Aorta (tissue), 5 donors: ENCODE measurements at regions not wholly inside any gene's neighbourhood (a gene's known extent, or its start where the extent isn't known, plus 50 kb on each side); places are given as distances from the start of the nearest gene placed in this dataset.

Experiments used
- ATAC-seq: fragments of 200-7000 bp; cut with Tn5 transposase; one replicate; pipeline ENCODE4 v1.9.1; 2022; ENCODE audit warnings: moderate library complexity; ENCODE audit not compliant: low FRiP score
- DNase-seq, 2 donors: peaks; one replicate each; pipeline ENCODE4 v3.0.0-alpha.2; 2020
- H3K27ac ChIP-seq, 2 donors: one replicate each; pipeline ENCODE4 v1.5.1; 2013; ENCODE audit warnings: low read length in 2 of 2, mild to moderate bottlenecking in 2 of 2, moderate library complexity in 2 of 2, control low read depth in 1 of 2, inconsistent platforms in 1 of 2, low read depth in 1 of 2
- H3K27me3 ChIP-seq, 2 donors: one replicate each; pipeline ENCODE4 v1.6.1; 2013; ENCODE audit warnings: control low read depth in 1 of 2, low read length in 1 of 2, mild to moderate bottlenecking in 1 of 2, moderate library complexity in 1 of 2; ENCODE audit not compliant: insufficient read depth in 2 of 2, control insufficient read depth in 1 of 2
- H3K36me3 ChIP-seq, 2 donors: one replicate each; pipeline ENCODE4 v1.6.1; 2013; ENCODE audit warnings: control low read depth in 1 of 2, low read length in 1 of 2, mild to moderate bottlenecking in 1 of 2; ENCODE audit not compliant: insufficient read depth in 2 of 2, control insufficient read depth in 1 of 2
- H3K4me1 ChIP-seq, 2 donors: one replicate each; pipeline ENCODE4 v1.6.1; 2013; ENCODE audit warnings: low read length in 2 of 2, control low read depth in 1 of 2, mild to moderate bottlenecking in 1 of 2, moderate library complexity in 1 of 2; ENCODE audit not compliant: insufficient read depth in 2 of 2, control insufficient read depth in 1 of 2
- H3K4me3 ChIP-seq, 2 donors: one replicate each; pipeline ENCODE4 v1.5.1; 2013; ENCODE audit warnings: low read length in 2 of 2, control low read depth in 1 of 2, mild to moderate bottlenecking in 1 of 2
- H3K9me3 ChIP-seq: one replicate; pipeline ENCODE4 v1.6.1; 2013; ENCODE audit warnings: mild to moderate bottlenecking, low read length; ENCODE audit not compliant: control insufficient read depth
- WGBS, 2 donors: extraction: QIAGEN DNeasy Blood & Tissue Kit; methylation state at CpG; one replicate each; pipeline ENCODE4 v1.1.7; 2013; 5-methylcytosine and 5-hydroxymethylcytosine counted together
- intact Hi-C, 2 donors: fragments of 100-400 bp; cut with DNase I; formaldehyde crosslinking; loops; one replicate each; pipeline versions ENCODE4 v1.14.2 to v1.15.0; 2022
- donor health status: healthy with polysubstance abuse.
- donor health status: Bipolar disorder and iron deficiency.
- donor health status: DM: no; HTN: no; CAD: no.
- donor health status: DM: no; HTN: no; CAD: no.
- donor health status: DM: yes; HTN: yes; CAD: no.

GRCh38 chr5:179497636-179498340, 52.6 kb upstream of the RUFY1 start:
- intact Hi-C loops = loop anchor here in 1 of 2 donors (10.0 kb wide), 1 partner anchor 153 kb away; the partner anchor contains the start of gene ADAMTS2
- no peaks in the 10 kb centered on the region for H3K27me3 ChIP-seq
- ATAC-seq = no peak
- 53 to 54% methylated on average over 19 of the region's 19 CpGs for WGBS, 2 donors
- no peaks in the 10 kb centered on the region for H3K9me3 ChIP-seq
- H3K36me3 ChIP-seq = no peaks in the 10 kb centered on the region
- no peak overlapping the region for H3K4me3 ChIP-seq
- H3K27ac ChIP-seq = no peak overlapping the region
- DNase-seq = no peak
- H3K4me1 ChIP-seq = no peaks in the 10 kb centered on the region

- no peak for ATAC-seq
- WGBS, 2 donors = 53 to 63% methylated on average over 11 of the region's 11 CpGs
- DNase-seq = peak in 1 of 2 donors; percentile 28
- intact Hi-C loops = loop anchor here in 1 of 2 donors (10.0 kb wide), 1 partner anchor 151 kb away; the partner anchor contains the start of gene ADAMTS2
- H3K27ac ChIP-seq = no peak overlapping the region
- no peaks in the 10 kb centered on the region for H3K27me3 ChIP-seq
- no peaks in the 10 kb centered on the region for H3K36me3 ChIP-seq
- no peak overlapping the region for H3K4me3 ChIP-seq
- no peaks in the 10 kb centered on the region for H3K9me3 ChIP-seq
- H3K4me1 ChIP-seq = no peaks in the 10 kb centered on the region
These were observed 54.4 kb upstream of the RUFY1 start for GRCh38 chr5:179495906-179496455.

GRCh38 chr5:179494774-179495526, 55.4 kb upstream of the RUFY1 start:
- 68 to 71% methylated on average over 12 of the region's 12 CpGs for WGBS, 2 donors
- Histone ChIP-seq H3K27ac (no peak overlapping the region), H3K36me3 (no peaks in the 10 kb centered on the region), H3K4me3 (no peak overlapping the region), H3K4me1 (no peaks in the 10 kb centered on the region), H3K9me3 (no peaks in the 10 kb centered on the region), H3K27me3 (no peaks in the 10 kb centered on the region)
- peak in 1 of 2 donors; percentile 2 for DNase-seq
- no peak for ATAC-seq
- intact Hi-C loops = loop anchor here in 1 of 2 donors (1.0 to 10.0 kb wide), 2 partner anchors 150 to 328 kb away; partner anchors contain the start of gene ADAMTS2

GRCh38 chr5:179488975-179489374, 61.4 kb upstream of the RUFY1 start:
- Histone ChIP-seq H3K4me1 (no peaks in the 10 kb centered on the region), H3K36me3 (no peaks in the 10 kb centered on the region), H3K27me3 (no peaks in the 10 kb centered on the region), H3K4me3 (no peak overlapping the region), H3K27ac (no peak overlapping the region), H3K9me3 (no peaks in the 10 kb centered on the region)
- intact Hi-C loops = no loop called here
- ATAC-seq = no peak
- WGBS, 2 donors = 28 to 32% methylated on average over 4 of the region's 4 CpGs
- DNase-seq = no peak

GRCh38 chr5:179488491-179488890, 61.9 kb upstream of the RUFY1 start:
- no peak for ATAC-seq
- intact Hi-C loops = no loop called here

GRCh38 chr5:179487145-179487544, 63.2 kb upstream of the RUFY1 start:
- Histone ChIP-seq H3K27me3 (no peaks in the 10 kb centered on the region), H3K9me3 (no peaks in the 10 kb centered on the region), H3K4me1 (no peaks in the 10 kb centered on the region), H3K36me3 (no peaks in the 10 kb centered on the region), H3K4me3 (no peak overlapping the region), H3K27ac (no peak overlapping the region)
- ATAC-seq = no peak
- DNase-seq = peak in 1 of 2 donors; percentile 20
- intact Hi-C loops = no loop called here
- WGBS, 2 donors = 71 to 84% methylated on average over 8 of the region's 8 CpGs

More at GRCh38 chr5:179488491-179488890, 61.9 kb upstream of the RUFY1 start:
- Histone ChIP-seq H3K36me3 (no peaks in the 10 kb centered on the region), H3K27ac (no peak overlapping the region), H3K4me1 (no peaks in the 10 kb centered on the region), H3K4me3 (no peak overlapping the region), H3K9me3 (no peaks in the 10 kb centered on the region), H3K27me3 (no peaks in the 10 kb centered on the region)
- DNase-seq = peak in 1 of 2 donors; percentile 34
- WGBS, 2 donors = 14 to 15% methylated on average over 8 of the region's 8 CpGs

DNA sequence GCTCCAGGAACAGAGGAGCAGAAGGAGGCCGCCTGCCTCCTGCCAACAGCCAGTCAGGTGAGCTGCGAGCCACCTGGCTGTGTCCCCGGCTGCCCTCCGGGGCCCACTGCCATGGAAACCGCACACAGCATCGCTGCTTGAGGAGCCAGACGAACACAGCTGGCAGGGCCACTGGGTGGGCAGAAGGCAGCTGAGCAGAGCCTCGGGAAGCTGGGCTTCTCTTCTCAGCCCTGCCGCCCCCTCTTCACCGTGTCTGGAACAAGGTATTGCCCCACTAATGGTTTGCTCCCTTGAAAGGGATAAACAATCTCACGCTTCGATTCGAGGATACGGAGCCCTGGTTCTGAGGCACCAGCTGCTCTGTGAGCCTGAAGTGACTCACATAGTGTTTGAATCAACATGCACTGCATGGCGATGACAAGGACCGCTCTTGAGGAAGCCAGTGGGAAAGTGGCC, 63.7 kb upstream of the RUFY1 start:
- Histone ChIP-seq H3K36me3 (no peaks in the 10 kb centered on the region), H3K4me1 (no peaks in the 10 kb centered on the region), H3K4me3 (no peak overlapping the region), H3K27me3 (no peaks in the 10 kb centered on the region), H3K27ac (no peak overlapping the region), H3K9me3 (no peaks in the 10 kb centered on the region)
- intact Hi-C loops = no loop called here
- WGBS, 2 donors = 36 to 43% methylated on average over 16 of the region's 16 CpGs
- ATAC-seq (no peak), DNase-seq (peak in 1 of 2 donors; percentile 36)

GRCh38 chr5:179485845-179486575, 64.3 kb upstream of the RUFY1 start:
- Histone ChIP-seq H3K4me3 (no peak overlapping the region), H3K4me1 (no peaks in the 10 kb centered on the region), H3K27ac (no peak overlapping the region), H3K9me3 (no peaks in the 10 kb centered on the region), H3K36me3 (no peaks in the 10 kb centered on the region), H3K27me3 (no peaks in the 10 kb centered on the region)
- no peak for ATAC-seq
- peak in 1 of 2 donors; percentile 57 for DNase-seq
- 54% methylated on average over 13 of the region's 13 CpGs for WGBS, 2 donors
- intact Hi-C loops = no loop called here
